Panc1 (cell line): ENCODE measurements at regions not wholly inside any gene's neighbourhood (a gene's known extent, or its start where the extent isn't known, plus 50 kb on each side); places are given as distances from the start of the nearest gene placed in this dataset.
A peak's percentile ranks its signal among the peaks of the same experiment; 100 is the strongest.

ENCODE experiments used
- ATAC-seq: fragments of 200-7000 bp; cut with Tn5 transposase; 2 replicates; pipeline ENCODE4 v1.9.1; 2020; ENCODE audit warnings: mild to moderate bottlenecking, moderate library complexity
- BruUV-seq: library from RNA; stranded (reverse); fragments of 400-500 nt; replicated peaks from 2 replicates; lab custom pipeline; 2021; lab: Mats Ljungman, UMichigan
- CTCF ChIA-PET: fragments of 300-600 bp; sonication (Branson Sonifier 250); formaldehyde crosslinking; loops from one replicate; lab custom pipeline; 2022; ENCODE audit warnings: antibody characterized with exemption; lab: Charles Lee
- POLR2A ChIA-PET: fragments of 300-600 bp; sonication (Branson Sonifier 250); formaldehyde crosslinking; loops from one replicate; lab custom pipeline; 2022; ENCODE audit warnings: antibody characterized with exemption; lab: Charles Lee
- DNase-seq: peaks from one replicate; pipeline ENCODE4 v3.0.0-alpha.2; 2010; ENCODE audit warnings: low read depth, low spot score
- H3K27ac ChIP-seq: 2 replicates; pipeline ENCODE4 v1.5.1; 2011; ENCODE audit warnings: mild to moderate bottlenecking, low read length, inconsistent platforms
- H3K27me3 ChIP-seq: fragments of 200-500 bp; sonication (Bioruptor generic); 2 replicates; pipeline ENCODE4 v1.6.0; 2014; ENCODE audit warnings: low read length, inconsistent platforms; ENCODE audit not compliant: control insufficient read depth, insufficient read depth
- H3K36me3 ChIP-seq: fragments of 200-500 bp; sonication (Bioruptor generic); 2 replicates; pipeline ENCODE4 v1.5.1; 2014; ENCODE audit warnings: inconsistent platforms, mild to moderate bottlenecking, low read length, moderate library complexity; ENCODE audit not compliant: control insufficient read depth, insufficient read depth
- H3K4me1 ChIP-seq: 2 replicates; pipeline ENCODE4 v1.5.1; 2011; ENCODE audit warnings: inconsistent platforms, mild to moderate bottlenecking, low read length, moderate library complexity; ENCODE audit not compliant: control insufficient read depth, insufficient read depth
- H3K4me3 ChIP-seq, 2 experiments: 2 replicates each; pipeline ENCODE4 v1.5.1; 2011 to 2012; ENCODE audit warnings: low read depth in 2 of 2, low read length in 2 of 2, mild to moderate bottlenecking in 2 of 2, inconsistent platforms in 1 of 2, moderate library complexity in 1 of 2
- H3K9me3 ChIP-seq: fragments of 200-500 bp; sonication (Bioruptor generic); 2 replicates; pipeline ENCODE4 v1.5.1; 2014; ENCODE audit warnings: low read depth, mild to moderate bottlenecking, inconsistent platforms, low read length, moderate library complexity; ENCODE audit not compliant: control insufficient read depth, insufficient read depth
- POLR2AphosphoS5 ChIP-seq: IDR thresholded peaks from 2 replicates; pipeline ENCODE4 v1.6.1; 2012; ENCODE audit warnings: mild to moderate bottlenecking, low read depth, low read length, moderate library complexity
- SIN3A ChIP-seq: IDR thresholded peaks from 2 replicates; pipeline ENCODE4 v1.6.1; 2012; ENCODE audit warnings: low read depth, mild to moderate bottlenecking, low read length, moderate library complexity, borderline replicate concordance; ENCODE audit not compliant: insufficient read depth
- TCF7L2 ChIP-seq: IDR thresholded peaks from 2 replicates; pipeline ENCODE4 v1.6.1; 2011; ENCODE audit warnings: mild to moderate bottlenecking, low read depth, low read length, inconsistent platforms
- in situ Hi-C: cut with HindIII; loops from 2 replicates; pipeline ENCODE4 v1.10.0; 2016; ENCODE audit warnings: low sequenced_read_pairs, low pct_unique_long_range_greater_than_20kb
- intact Hi-C: fragments of 100-400 bp; cut with micrococcal nuclease; formaldehyde crosslinking; loops from one replicate; pipeline ENCODE4 v1.10.0; 2022; ENCODE audit not compliant: unreplicated experiment
- TF ChIP-seq, protein P1 (sequence below), 2 experiments: IDR thresholded peaks; 2 replicates each; pipeline ENCODE4 v1.6.1; 2011 to 2012; ENCODE audit warnings: low read depth in 2 of 2, control low read depth in 1 of 2, low read length in 1 of 2, mild to moderate bottlenecking in 1 of 2, moderate library complexity in 1 of 2; ENCODE audit not compliant: insufficient read depth in 1 of 2
- TF ChIP-seq, protein P2 (sequence below): fragments of 450-650 bp; IDR thresholded peaks from 2 replicates; pipeline ENCODE4 v1.5.1; 2017; ENCODE audit warnings: mild to moderate bottlenecking

DNA sequence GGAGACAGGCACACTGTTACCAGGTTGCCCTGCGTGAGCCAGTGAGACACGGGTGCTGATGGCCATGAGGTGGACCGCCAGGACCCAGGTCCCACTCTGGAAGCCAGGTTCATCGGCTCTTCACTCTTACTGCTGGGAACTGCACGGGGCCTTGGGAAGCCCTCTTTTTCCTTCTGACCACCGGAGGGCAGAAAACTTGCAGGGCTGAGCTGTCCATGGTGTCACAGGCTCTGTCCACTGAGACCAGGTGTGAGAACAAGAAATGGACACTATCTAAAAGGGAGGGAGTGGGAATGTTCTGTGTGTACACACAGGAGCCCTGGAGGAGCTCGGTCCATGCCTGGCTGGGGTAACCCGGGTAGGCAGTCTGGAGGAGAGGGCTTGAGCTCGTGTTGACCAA, 93.4 kb downstream of the UQCRFS1 start:
- in situ Hi-C loops = no loop called here
- CTCF ChIA-PET = no interaction called here
- TF ChIP-seq POLR2AphosphoS5 = no peak
- TF ChIP-seq, protein P1, sequence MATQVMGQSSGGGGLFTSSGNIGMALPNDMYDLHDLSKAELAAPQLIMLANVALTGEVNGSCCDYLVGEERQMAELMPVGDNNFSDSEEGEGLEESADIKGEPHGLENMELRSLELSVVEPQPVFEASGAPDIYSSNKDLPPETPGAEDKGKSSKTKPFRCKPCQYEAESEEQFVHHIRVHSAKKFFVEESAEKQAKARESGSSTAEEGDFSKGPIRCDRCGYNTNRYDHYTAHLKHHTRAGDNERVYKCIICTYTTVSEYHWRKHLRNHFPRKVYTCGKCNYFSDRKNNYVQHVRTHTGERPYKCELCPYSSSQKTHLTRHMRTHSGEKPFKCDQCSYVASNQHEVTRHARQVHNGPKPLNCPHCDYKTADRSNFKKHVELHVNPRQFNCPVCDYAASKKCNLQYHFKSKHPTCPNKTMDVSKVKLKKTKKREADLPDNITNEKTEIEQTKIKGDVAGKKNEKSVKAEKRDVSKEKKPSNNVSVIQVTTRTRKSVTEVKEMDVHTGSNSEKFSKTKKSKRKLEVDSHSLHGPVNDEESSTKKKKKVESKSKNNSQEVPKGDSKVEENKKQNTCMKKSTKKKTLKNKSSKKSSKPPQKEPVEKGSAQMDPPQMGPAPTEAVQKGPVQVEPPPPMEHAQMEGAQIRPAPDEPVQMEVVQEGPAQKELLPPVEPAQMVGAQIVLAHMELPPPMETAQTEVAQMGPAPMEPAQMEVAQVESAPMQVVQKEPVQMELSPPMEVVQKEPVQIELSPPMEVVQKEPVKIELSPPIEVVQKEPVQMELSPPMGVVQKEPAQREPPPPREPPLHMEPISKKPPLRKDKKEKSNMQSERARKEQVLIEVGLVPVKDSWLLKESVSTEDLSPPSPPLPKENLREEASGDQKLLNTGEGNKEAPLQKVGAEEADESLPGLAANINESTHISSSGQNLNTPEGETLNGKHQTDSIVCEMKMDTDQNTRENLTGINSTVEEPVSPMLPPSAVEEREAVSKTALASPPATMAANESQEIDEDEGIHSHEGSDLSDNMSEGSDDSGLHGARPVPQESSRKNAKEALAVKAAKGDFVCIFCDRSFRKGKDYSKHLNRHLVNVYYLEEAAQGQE (IDR thresholded peaks at IDR 0.05; ENCODE audit: insufficient read depth in 1 of 2, low read depth in 2 of 2, low read length in 1 of 2) = peak; percentile 61 to 84

DNA sequence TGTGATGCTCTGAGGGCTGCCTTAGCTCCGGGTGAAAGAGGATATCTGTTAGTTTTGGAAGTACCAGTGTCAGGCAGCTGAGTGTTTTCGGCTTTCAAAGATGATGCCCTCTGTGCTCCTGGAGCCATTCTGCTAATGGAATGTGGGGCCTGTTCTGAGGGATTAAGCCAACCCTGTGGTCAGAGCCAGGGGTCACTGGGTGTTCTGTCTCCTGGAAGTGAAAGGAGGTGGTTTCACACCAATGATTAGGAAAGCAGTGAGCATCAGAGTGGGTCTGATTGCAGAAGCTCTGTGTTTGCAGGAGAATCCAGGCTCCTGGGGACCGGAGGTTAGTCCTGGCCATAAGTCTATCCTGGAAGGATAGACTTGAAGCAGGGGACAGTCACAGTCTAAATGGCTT, 94.6 kb downstream of the UQCRFS1 start:
- H3K36me3 ChIP-seq = no peaks in the 10 kb centered on the region
- CTCF ChIA-PET = no interaction called here
- TF ChIP-seq SIN3A = no peak
- TF ChIP-seq POLR2AphosphoS5 = no peak
- no peak for TF ChIP-seq TCF7L2
- TF ChIP-seq, protein P2, sequence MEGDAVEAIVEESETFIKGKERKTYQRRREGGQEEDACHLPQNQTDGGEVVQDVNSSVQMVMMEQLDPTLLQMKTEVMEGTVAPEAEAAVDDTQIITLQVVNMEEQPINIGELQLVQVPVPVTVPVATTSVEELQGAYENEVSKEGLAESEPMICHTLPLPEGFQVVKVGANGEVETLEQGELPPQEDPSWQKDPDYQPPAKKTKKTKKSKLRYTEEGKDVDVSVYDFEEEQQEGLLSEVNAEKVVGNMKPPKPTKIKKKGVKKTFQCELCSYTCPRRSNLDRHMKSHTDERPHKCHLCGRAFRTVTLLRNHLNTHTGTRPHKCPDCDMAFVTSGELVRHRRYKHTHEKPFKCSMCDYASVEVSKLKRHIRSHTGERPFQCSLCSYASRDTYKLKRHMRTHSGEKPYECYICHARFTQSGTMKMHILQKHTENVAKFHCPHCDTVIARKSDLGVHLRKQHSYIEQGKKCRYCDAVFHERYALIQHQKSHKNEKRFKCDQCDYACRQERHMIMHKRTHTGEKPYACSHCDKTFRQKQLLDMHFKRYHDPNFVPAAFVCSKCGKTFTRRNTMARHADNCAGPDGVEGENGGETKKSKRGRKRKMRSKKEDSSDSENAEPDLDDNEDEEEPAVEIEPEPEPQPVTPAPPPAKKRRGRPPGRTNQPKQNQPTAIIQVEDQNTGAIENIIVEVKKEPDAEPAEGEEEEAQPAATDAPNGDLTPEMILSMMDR = no peak
- TF ChIP-seq, protein P1 (IDR thresholded peaks at IDR 0.05; ENCODE audit: insufficient read depth in 1 of 2, low read depth in 2 of 2, low read length in 1 of 2) = no peak
- H3K27ac ChIP-seq = no peak overlapping the region
- intact Hi-C loops (no loop called here), in situ Hi-C loops (no loop called here)
- no TSS peak for BruUV-seq
- H3K9me3 ChIP-seq = no peaks in the 10 kb centered on the region
- H3K4me3 ChIP-seq = no peak overlapping the region
- DNase-seq (no peak), ATAC-seq (no peak)
- POLR2A ChIA-PET = no interaction called here
- peaks cover 6% of the 10 kb centered on the region; the same call in 1 of the 2 replicates for H3K27me3 ChIP-seq
- H3K4me1 ChIP-seq = no peaks in the 10 kb centered on the region

More for the DNA sequence above, 93.4 kb downstream of the UQCRFS1 start:
- Histone ChIP-seq H3K27ac (no peak overlapping the region), H3K27me3 (peaks cover 6% of the 10 kb centered on the region; the same call in 1 of the 2 replicates), H3K4me1 (no peaks in the 10 kb centered on the region), H3K4me3 (no peak overlapping the region), H3K36me3 (no peaks in the 10 kb centered on the region), H3K9me3 (no peaks in the 10 kb centered on the region)
- intact Hi-C loops = no loop called here
- no peak for DNase-seq
- POLR2A ChIA-PET = no interaction called here
- ATAC-seq = no peak; the same call in 1 of the 2 replicates
- BruUV-seq = no TSS peak
